ENCODE measurements at regions not wholly inside any gene's neighbourhood (a gene's known extent, or its start where the extent isn't known, plus 50 kb on each side); places are given as distances from the start of the nearest gene placed in this dataset.

GRCh38 chr4:24683116-24683515, 98.8 kb upstream of the DHX15 start:
- H3K9ac ChIP-seq = no peak overlapping the region
- no peaks in the 10 kb centered on the region for H3K4me1 ChIP-seq (ENCODE audit: control insufficient read depth in 1 of 2, insufficient read depth in 2 of 2, low read depth in 1 of 2, low read length in 1 of 2)
- no peak for DNase-seq
- no peak overlapping the region for H2AFZ ChIP-seq (ENCODE audit: low read depth)
- no peak overlapping the region for H3K4me2 ChIP-seq
- ChIA-PET CTCF (interaction anchor here (1.1 kb wide), 1 partner anchor 8 kb away, joined by 4 read pairs; no protein-coding TSS in a partner anchor), POLR2A (no interaction called here)
- TF ChIP-seq EP300 (IDR thresholded peaks at IDR 0.05; ENCODE audit: borderline replicate concordance in 1 of 2, low read depth in 1 of 2, low read length in 1 of 2) = no peak
- no peak for TF ChIP-seq CTCF (IDR thresholded peaks at IDR 0.05)
- no peak for TF ChIP-seq FOXM1 (IDR thresholded peaks at IDR 0.05; ENCODE audit: low read depth)
- no peak for TF ChIP-seq ELF1 (IDR thresholded peaks at IDR 0.05)
- TF ChIP-seq CHD2 (IDR thresholded peaks at IDR 0.05; ENCODE audit: low read length, partially characterized antibody) = no peak
- no peak for TF ChIP-seq MEF2A (IDR thresholded peaks at IDR 0.05; ENCODE audit: borderline replicate concordance, low read depth)
- no peak for TF ChIP-seq ZBTB33 (IDR thresholded peaks at IDR 0.05; ENCODE audit: borderline replicate concordance, low read depth)
- no peak for TF ChIP-seq EZH2phosphoT487 (IDR thresholded peaks at IDR 0.05; ENCODE audit: borderline replicate concordance, low read depth)
- no peak for TF ChIP-seq RCOR1 (IDR thresholded peaks at IDR 0.05; ENCODE audit: low read length)
- no peak for TF ChIP-seq RAD21 (IDR thresholded peaks at IDR 0.05; ENCODE audit: low read length)
- TF ChIP-seq REST (IDR thresholded peaks at IDR 0.05; ENCODE audit: low read depth, low read length) = no peak
- TF ChIP-seq SIN3A (IDR thresholded peaks at IDR 0.05; ENCODE audit: borderline replicate concordance, low read depth, low read length) = no peak
- no peak for TF ChIP-seq YY1 (IDR thresholded peaks at IDR 0.05; ENCODE audit: low read depth)
- TF ChIP-seq TEAD4 (IDR thresholded peaks at IDR 0.05; ENCODE audit: borderline replicate concordance, insufficient read depth) = no peak
- no peak for TF ChIP-seq TAF1 (IDR thresholded peaks at IDR 0.05; ENCODE audit: borderline replicate concordance, low read depth, low read length)
- no peak for TF ChIP-seq PBX3 (IDR thresholded peaks at IDR 0.05)
- TF ChIP-seq JUND (IDR thresholded peaks at IDR 0.05) = no peak
- H3K4me3 ChIP-seq (ENCODE audit: low read depth in 2 of 2, low read length in 1 of 2) = no peak overlapping the region
- H3K36me3 ChIP-seq (replicated peaks in 1 of 2; ENCODE audit: control insufficient read depth in 1 of 2, insufficient read depth in 2 of 2, low read length in 1 of 2) = no peaks in the 10 kb centered on the region
- peaks cover 11% of the 10 kb centered on the region; the same call in 1 of the 2 replicates for H3K27me3 ChIP-seq (ENCODE audit: insufficient read depth)
- no peaks in the 10 kb centered on the region for H3K9me2 ChIP-seq
- no peak overlapping the region for H3K27ac ChIP-seq (ENCODE audit: low read depth in 2 of 2, low read length in 1 of 2)
- no peaks in the 10 kb centered on the region for H4K20me1 ChIP-seq (ENCODE audit: insufficient read depth)
- no peaks in the 10 kb centered on the region for H3K79me2 ChIP-seq (ENCODE audit: insufficient read depth)
- no peaks in the 10 kb centered on the region for H3F3A ChIP-seq (replicated peaks; ENCODE audit: insufficient read depth)
- H3K9me3 ChIP-seq = no peaks in the 10 kb centered on the region
- 34% methylated on average over 7 of the region's 7 CpGs for WGBS (ENCODE audit: low lambda C conversion rate)

Data from SK-N-SH (cell line).